SK-N-MC (cell line): ENCODE measurements at regions not wholly inside any gene's neighbourhood (a gene's known extent, or its start where the extent isn't known, plus 50 kb on each side); places are given as distances from the start of the nearest gene placed in this dataset.

ENCODE experiments used
- EZH2 ChIP-seq: fragments of 200-600 bp; sonication (generic); IDR thresholded peaks from one replicate; pipeline ENCODE4 v1.6.1; 2017; ENCODE audit warnings: antibody characterized with exemption
- POLR2AphosphoS5 ChIP-seq: IDR thresholded peaks from 2 replicates; pipeline ENCODE4 v1.6.1; 2012; ENCODE audit warnings: mild to moderate bottlenecking, low read depth, low read length, borderline replicate concordance

DNA sequence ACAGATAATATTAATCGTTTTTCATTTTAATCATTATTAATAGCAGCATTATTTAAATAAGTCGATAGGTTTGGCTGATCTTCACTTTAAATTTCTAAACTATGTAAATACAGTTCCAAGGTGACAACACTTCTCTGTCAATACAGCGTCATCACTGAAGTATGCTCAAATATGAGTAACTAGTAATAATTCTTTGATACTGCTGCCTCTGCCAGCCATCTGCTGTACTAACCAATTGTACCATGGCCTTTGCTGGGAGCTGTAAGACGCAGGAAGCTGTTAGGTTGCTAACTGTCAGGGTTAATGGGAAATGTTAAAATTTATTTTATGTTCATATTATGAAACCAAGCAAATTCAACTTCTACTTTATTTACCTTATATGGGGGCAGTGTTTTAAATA, 1650.5 kb upstream of the LRRTM3 start:
- TF ChIP-seq POLR2AphosphoS5, result no peak
- TF ChIP-seq EZH2, result no peak
